Panc1 (cell line): ENCODE measurements at regions not wholly inside any gene's neighbourhood (a gene's known extent, or its start where the extent isn't known, plus 50 kb on each side); places are given as distances from the start of the nearest gene placed in this dataset.

Experiments used
- CTCF ChIP-seq: fragments of 450-650 bp; IDR thresholded peaks from 2 replicates; pipeline ENCODE4 v1.5.1; 2017; ENCODE audit warnings: mild to moderate bottlenecking
- POLR2AphosphoS5 ChIP-seq: IDR thresholded peaks from 2 replicates; pipeline ENCODE4 v1.6.1; 2012; ENCODE audit warnings: mild to moderate bottlenecking, low read depth, low read length, moderate library complexity

DNA sequence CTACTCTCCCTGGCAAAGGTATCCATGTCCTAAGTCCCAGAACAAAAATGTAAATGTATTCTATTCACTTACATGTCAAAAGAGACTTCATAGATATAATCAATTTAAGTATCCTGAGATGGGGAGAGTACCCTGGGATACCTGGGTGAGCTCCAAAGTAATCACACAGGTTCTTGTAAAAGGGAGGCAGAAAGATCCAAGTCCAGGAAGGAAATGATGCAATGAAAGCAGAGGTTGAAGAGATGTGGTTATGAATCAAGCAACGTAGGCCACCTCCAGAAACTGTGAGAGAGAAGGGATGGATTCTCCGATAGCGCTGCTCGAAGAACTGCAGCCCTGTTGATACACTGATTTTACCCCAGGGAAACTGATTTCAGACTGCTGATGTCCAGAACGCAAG, 93.9 kb upstream of the VGLL3 start:
- TF ChIP-seq CTCF (no peak), POLR2AphosphoS5 (no peak)
